ENCODE measurements at regions not wholly inside any gene's neighbourhood (a gene's known extent, or its start where the extent isn't known, plus 50 kb on each side); places are given as distances from the start of the nearest gene placed in this dataset.

GRCh38 chr2:207337234-207338219 is 171.8 kb upstream of the KLF7 start:
- in situ Hi-C loops (cut with HindIII; ENCODE audit: low pct_unique_long_range_greater_than_20kb, low sequenced_read_pairs): no loop called here
- no peak for DNase-seq (ENCODE audit: low read depth, low spot score)
- ATAC-seq: no peak
- intact Hi-C loops (cut with micrococcal nuclease; ENCODE audit: unreplicated experiment): no loop called here
- H3K27ac ChIP-seq (ENCODE audit: low read length): no peak overlapping the region
- no TSS peak for BruUV-seq (replicated peaks)
- no peak for TF ChIP-seq CTCF (IDR thresholded peaks at IDR 0.05)
- TF ChIP-seq POLR2AphosphoS5 (IDR thresholded peaks at IDR 0.05; ENCODE audit: low read depth, low read length): no peak
- TF ChIP-seq SIN3A (IDR thresholded peaks at IDR 0.05; ENCODE audit: borderline replicate concordance, insufficient read depth, low read depth, low read length): no peak
- TF ChIP-seq TCF7L2 (IDR thresholded peaks at IDR 0.05; ENCODE audit: low read depth, low read length): no peak
- no peak for TF ChIP-seq REST (IDR thresholded peaks at IDR 0.05; ENCODE audit: insufficient read depth in 1 of 2, low read depth in 2 of 2, low read length in 1 of 2)
- CTCF ChIA-PET: no interaction called here
- POLR2A ChIA-PET: interaction anchor here (0.9 kb wide), 1 partner anchor 34 kb away, joined by 5 read pairs; no protein-coding TSS in a partner anchor
- no peaks in the 10 kb centered on the region for H3K27me3 ChIP-seq (ENCODE audit: control insufficient read depth, insufficient read depth, low read length)
- no peaks in the 10 kb centered on the region for H3K9me3 ChIP-seq (ENCODE audit: control insufficient read depth, insufficient read depth, low read depth, low read length)
- no peaks in the 10 kb centered on the region for H3K36me3 ChIP-seq (ENCODE audit: control insufficient read depth, insufficient read depth, low read length)
- no peak overlapping the region for H3K4me3 ChIP-seq (ENCODE audit: low read depth in 2 of 2, low read length in 2 of 2)
- H3K4me1 ChIP-seq (ENCODE audit: control insufficient read depth, insufficient read depth, low read length): peaks cover 19% of the 10 kb centered on the region

- ATAC-seq: no peak
- no peaks in the 10 kb centered on the region for H3K9me3 ChIP-seq (ENCODE audit: control insufficient read depth, insufficient read depth, low read depth, low read length)
- POLR2A ChIA-PET: no interaction called here
- CTCF ChIA-PET: no interaction called here
- in situ Hi-C loops (cut with HindIII; ENCODE audit: low pct_unique_long_range_greater_than_20kb, low sequenced_read_pairs) (no loop called here), intact Hi-C loops (cut with micrococcal nuclease; ENCODE audit: unreplicated experiment) (no loop called here)
- BruUV-seq (replicated peaks): no TSS peak
- no peak overlapping the region for H3K27ac ChIP-seq (ENCODE audit: low read length)
- peaks cover 19% of the 10 kb centered on the region for H3K4me1 ChIP-seq (ENCODE audit: control insufficient read depth, insufficient read depth, low read length)
- no peak overlapping the region for H3K4me3 ChIP-seq (ENCODE audit: low read depth in 2 of 2, low read length in 2 of 2)
- no peak for DNase-seq (ENCODE audit: low read depth, low spot score)
- H3K27me3 ChIP-seq (ENCODE audit: control insufficient read depth, insufficient read depth, low read length): no peaks in the 10 kb centered on the region
- H3K36me3 ChIP-seq (ENCODE audit: control insufficient read depth, insufficient read depth, low read length): no peaks in the 10 kb centered on the region
- TF ChIP-seq REST (IDR thresholded peaks at IDR 0.05; ENCODE audit: insufficient read depth in 1 of 2, low read depth in 2 of 2, low read length in 1 of 2) (no peak), POLR2AphosphoS5 (IDR thresholded peaks at IDR 0.05; ENCODE audit: low read depth, low read length) (no peak), TCF7L2 (IDR thresholded peaks at IDR 0.05; ENCODE audit: low read depth, low read length) (no peak), SIN3A (IDR thresholded peaks at IDR 0.05; ENCODE audit: borderline replicate concordance, insufficient read depth, low read depth, low read length) (no peak), CTCF (IDR thresholded peaks at IDR 0.05) (no peak)
Measured at GRCh38 chr2:207338220-207338607, 172.5 kb upstream of the KLF7 start.

Data from Panc1 (cell line).